HepG2 (cell line): ENCODE measurements at regions not wholly inside any gene's neighbourhood (a gene's known extent, or its start where the extent isn't known, plus 50 kb on each side); places are given as distances from the start of the nearest gene placed in this dataset.
A peak's percentile ranks its signal among the peaks of the same experiment; 100 is the strongest.

Experiments
- GLMP ChIP-seq: sonication (generic); formaldehyde crosslinking; IDR thresholded peaks from 2 replicates; pipeline ENCODE4 v1.9.0; 2021; ENCODE audit warnings: missing genetic modification reagents, mild to moderate bottlenecking, borderline replicate concordance
- NBN ChIP-seq: fragments of 450-650 bp; conservative IDR thresholded peaks from 2 replicates; pipeline ENCODE4 v1.6.1; 2017
- TAF15 ChIP-seq: fragments of 200-400 bp; formaldehyde crosslinking; IDR thresholded peaks from one replicate; pipeline ENCODE4 v1.6.1; 2018; ENCODE audit warnings: mild to moderate bottlenecking, low read depth, low read length; ENCODE audit not compliant: poor library complexity, severe bottlenecking
- TRAFD1 ChIP-seq: sonication (generic); formaldehyde crosslinking; IDR thresholded peaks from 2 replicates; pipeline ENCODE4 v1.5.1; 2020; ENCODE audit warnings: missing genetic modification reagents, mild to moderate bottlenecking, borderline replicate concordance
- ZBTB40 ChIP-seq, 2 experiments: fragments of 450-650 bp in 1 of 2; sonication (generic) in 1 of 2; formaldehyde crosslinking in 1 of 2; IDR thresholded peaks; 2 replicates each; pipeline versions ENCODE4 v1.6.1 to v1.8.0; 2016 to 2022; ENCODE audit warnings: antibody characterized with exemption in 1 of 2, mild to moderate bottlenecking in 1 of 2, missing genetic modification reagents in 1 of 2
- ZNF251 ChIP-seq: sonication (generic); formaldehyde crosslinking; IDR thresholded peaks from 2 replicates; pipeline ENCODE4 v1.9.0; 2021; ENCODE audit warnings: mild to moderate bottlenecking, missing genetic modification reagents
- ZNF567 ChIP-seq: sonication (generic); formaldehyde crosslinking; IDR thresholded peaks from 2 replicates; pipeline ENCODE4 v1.8.1; 2023; ENCODE audit warnings: mild to moderate bottlenecking, missing genetic modification reagents, borderline replicate concordance

GRCh38 chr1:59146651-59147358 is 150.1 kb upstream of the FGGY start (continued):
- TF ChIP-seq ZBTB40 (IDR thresholded peaks at IDR 0.05) (no peak), ZBTB40 (CRISPR knock-in tag; IDR thresholded peaks at IDR 0.05) (0 out of 2 replicates have a peak, but pooled peaks have one; percentile 37), NBN (no peak), TRAFD1 (CRISPR knock-in tag) (no peak), TAF15 (no peak), ZNF251 (no peak), GLMP (CRISPR knock-in tag) (no peak), ZNF567 (CRISPR knock-in tag) (no peak)
